ENCODE measurements at regions not wholly inside any gene's neighbourhood (a gene's known extent, or its start where the extent isn't known, plus 50 kb on each side); places are given as distances from the start of the nearest gene placed in this dataset.

DNA sequence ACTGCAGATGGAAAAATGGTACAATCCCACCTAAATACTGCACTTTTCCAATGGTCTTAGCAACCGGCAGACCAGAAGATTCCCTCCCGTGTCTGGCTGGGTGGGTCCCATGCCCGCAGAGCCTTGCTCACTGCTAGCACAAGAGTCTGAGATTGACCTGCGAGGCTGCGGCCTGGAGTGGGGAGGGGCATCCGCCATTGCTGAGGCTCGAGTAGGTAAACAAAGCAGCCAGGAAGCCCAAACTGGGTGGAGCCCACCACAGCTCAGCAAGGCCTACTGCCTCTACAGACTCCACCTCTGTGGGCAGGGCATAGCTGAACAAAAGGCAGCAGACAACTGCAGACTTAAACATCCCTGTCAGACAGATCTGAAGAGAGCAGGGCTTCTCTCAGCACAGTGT is 221.6 kb upstream of the CTNND2 start:
- no peak for TF ChIP-seq POLR2A (IDR thresholded peaks at IDR 0.05; ENCODE audit: low read length)
- TF ChIP-seq GATA1 (IDR thresholded peaks at IDR 0.05; ENCODE audit: low read depth, low read length) = no peak
